ENCODE measurements at regions not wholly inside any gene's neighbourhood (a gene's known extent, or its start where the extent isn't known, plus 50 kb on each side); places are given as distances from the start of the nearest gene placed in this dataset.

GRCh38 chr3:26472345-26472744, 150.2 kb upstream of the LRRC3B start:
- H2BK15ac ChIP-seq (ENCODE audit: low read length), result no peak overlapping the region
- no peak overlapping the region for H3K18ac ChIP-seq (ENCODE audit: extremely low read depth, low read length)
- H2BK5ac ChIP-seq (ENCODE audit: low read depth, low read length), result no peak overlapping the region
- POLR2A ChIA-PET (ENCODE audit: partially characterized antibody), result no interaction called here
- CTCF ChIA-PET (ENCODE audit: partially characterized antibody), result interaction anchor here (0.8 to 0.9 kb wide), 2 partner anchors 11 to 12 kb away, joined by 3 to 5 read pairs; no protein-coding TSS in a partner anchor
- no peak overlapping the region for H3K4me2 ChIP-seq (ENCODE audit: insufficient read depth in 1 of 2, low read depth in 2 of 2, low read length in 2 of 2)
- no peak overlapping the region for H3K27ac ChIP-seq (ENCODE audit: low read depth, low read length)
- no peaks in the 10 kb centered on the region for H3K9me3 ChIP-seq (ENCODE audit: insufficient read depth in 2 of 2, low read depth in 1 of 2, low read length in 1 of 2)
- no peak overlapping the region for H2BK20ac ChIP-seq (ENCODE audit: low read length)
- H3K14ac ChIP-seq (ENCODE audit: insufficient read length), result no peak overlapping the region
- H3K23me2 ChIP-seq (ENCODE audit: low read depth, low read length), result no peaks in the 10 kb centered on the region
- no peak overlapping the region for H2AK5ac ChIP-seq (ENCODE audit: low read depth, low read length)
- no peak overlapping the region for H4K8ac ChIP-seq (ENCODE audit: extremely low read depth, insufficient read depth, low read length)
- H3K23ac ChIP-seq (ENCODE audit: insufficient read length), result no peak overlapping the region
- no peaks in the 10 kb centered on the region for H3K4me1 ChIP-seq (replicated peaks in 1 of 4; ENCODE audit: control insufficient read depth in 3 of 4, insufficient read depth in 4 of 4, low read length in 3 of 4)
- H4K5ac ChIP-seq (ENCODE audit: insufficient read length, low read depth, low read length), result no peak overlapping the region
- no peaks in the 10 kb centered on the region for H3K36me3 ChIP-seq (ENCODE audit: control insufficient read depth in 2 of 4, insufficient read depth in 4 of 4, low read length in 3 of 4)
- H2BK120ac ChIP-seq (replicated peaks; ENCODE audit: low read depth, low read length), result no peak overlapping the region
- no peaks in the 10 kb centered on the region for H4K20me1 ChIP-seq (replicated peaks in 1 of 2; ENCODE audit: control insufficient read depth in 1 of 2, insufficient read depth in 2 of 2, low read length in 2 of 2)
- no peaks in the 10 kb centered on the region for H3K27me3 ChIP-seq (replicated peaks in 1 of 4; ENCODE audit: control insufficient read depth in 3 of 4, extremely low read depth in 1 of 4, insufficient read depth in 3 of 4, low read length in 3 of 4)
- H2AFZ ChIP-seq (ENCODE audit: low read length), result no peak overlapping the region
- DNase-seq (ENCODE audit: low read depth in 1 of 2, low spot score in 2 of 2) (no peak), FAIRE-seq (no peak)
- no peak for TF ChIP-seq CHD1 (IDR thresholded peaks at IDR 0.05; ENCODE audit: low read depth, low read length)
- TF ChIP-seq KDM4A (IDR thresholded peaks at IDR 0.05; ENCODE audit: low read depth, low read length, severe bottlenecking), result no peak
- no peak for TF ChIP-seq HDAC6 (IDR thresholded peaks at IDR 0.05; ENCODE audit: low read depth, low read length)
- TF ChIP-seq CBX8 (IDR thresholded peaks at IDR 0.05; ENCODE audit: borderline replicate concordance, low read depth, low read length), result no peak
- TF ChIP-seq BACH1 (IDR thresholded peaks at IDR 0.05; ENCODE audit: low read length), result no peak
- no peak for TF ChIP-seq TAF7 (optimal IDR thresholded peaks at IDR 0.05; ENCODE audit: borderline replicate concordance, low read depth, low read length)
- no peak for TF ChIP-seq SRF (IDR thresholded peaks at IDR 0.05; ENCODE audit: low read depth, low read length)
- no peak for TF ChIP-seq JUN (IDR thresholded peaks at IDR 0.05; ENCODE audit: low read depth, low read length)
- no peak overlapping the region for H3K4me3 ChIP-seq (ENCODE audit: extremely low read depth in 1 of 4, insufficient read depth in 2 of 4, low read depth in 3 of 4, low read length in 4 of 4)
- no peaks in the 10 kb centered on the region for H3K79me1 ChIP-seq (ENCODE audit: low read depth, low read length)
- H3K9ac ChIP-seq (replicated peaks in 1 of 4; ENCODE audit: extremely low read depth in 1 of 4, low read depth in 3 of 4, low read length in 3 of 4), result no peak overlapping the region
- no peak overlapping the region for H3K56ac ChIP-seq (replicated peaks; ENCODE audit: insufficient read length, low read depth, low read length)
- no peak overlapping the region for H3K4ac ChIP-seq (replicated peaks; ENCODE audit: insufficient read length, low read depth, low read length)
- 87% methylated on average over 6 of the region's 6 CpGs; no CpG with 5 or more reads in 1 of the 2 experiments for WGBS, 2 experiments (ENCODE audit: extremely low coverage in 1 of 2, insufficient coverage in 1 of 2, insufficient read length in 1 of 2, insufficient replicate concordance in 2 of 2, low coverage in 1 of 2, low lambda C conversion rate in 2 of 2, missing lambda C conversion rate in 1 of 2)
- H2BK12ac ChIP-seq (ENCODE audit: low read depth, low read length), result no peak overlapping the region
- no peaks in the 10 kb centered on the region for H3K79me2 ChIP-seq (ENCODE audit: control insufficient read depth in 1 of 2, insufficient read depth in 2 of 2, low read length in 2 of 2)
- H4K91ac ChIP-seq (replicated peaks; ENCODE audit: insufficient read length, low read length), result no peak overlapping the region
